Suppressor macrophage treated with lipopolysaccharide for 4 hours (primary cell): ENCODE measurements at regions not wholly inside any gene's neighbourhood (a gene's known extent, or its start where the extent isn't known, plus 50 kb on each side); places are given as distances from the start of the nearest gene placed in this dataset.
A peak's percentile ranks its signal among the peaks of the same experiment; 100 is the strongest.

Experiments
- DNase-seq: peaks from one replicate; pipeline ENCODE4 v3.0.0-alpha.2; 2020

GRCh38 chr17:77399319-77399957, 258.7 kb downstream of the SEC14L1 start:
- DNase-seq, result no peak

DNA sequence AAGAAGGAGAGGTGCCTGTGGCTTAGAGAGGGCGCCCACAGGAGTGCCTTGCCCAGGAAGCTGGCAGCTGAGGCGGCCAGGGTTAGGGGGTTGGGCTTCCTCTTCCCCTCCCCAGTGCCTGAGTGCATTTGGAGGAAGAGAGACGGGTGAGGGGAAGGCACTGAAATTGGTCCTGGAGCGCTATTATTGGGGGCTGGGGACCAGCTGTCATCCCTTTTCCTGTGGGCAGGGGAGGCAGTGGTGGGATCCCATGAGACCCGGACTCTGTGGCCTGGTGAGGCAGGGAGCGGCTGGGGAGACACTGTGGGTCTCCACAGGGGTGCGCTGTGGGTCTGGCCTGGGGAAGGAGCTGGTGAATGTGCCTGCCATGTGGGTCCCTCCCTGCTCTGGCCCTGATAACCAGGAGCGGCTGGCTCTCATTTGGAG, 259.7 kb downstream of the SEC14L1 start:
- peak; percentile 47 for DNase-seq

DNA sequence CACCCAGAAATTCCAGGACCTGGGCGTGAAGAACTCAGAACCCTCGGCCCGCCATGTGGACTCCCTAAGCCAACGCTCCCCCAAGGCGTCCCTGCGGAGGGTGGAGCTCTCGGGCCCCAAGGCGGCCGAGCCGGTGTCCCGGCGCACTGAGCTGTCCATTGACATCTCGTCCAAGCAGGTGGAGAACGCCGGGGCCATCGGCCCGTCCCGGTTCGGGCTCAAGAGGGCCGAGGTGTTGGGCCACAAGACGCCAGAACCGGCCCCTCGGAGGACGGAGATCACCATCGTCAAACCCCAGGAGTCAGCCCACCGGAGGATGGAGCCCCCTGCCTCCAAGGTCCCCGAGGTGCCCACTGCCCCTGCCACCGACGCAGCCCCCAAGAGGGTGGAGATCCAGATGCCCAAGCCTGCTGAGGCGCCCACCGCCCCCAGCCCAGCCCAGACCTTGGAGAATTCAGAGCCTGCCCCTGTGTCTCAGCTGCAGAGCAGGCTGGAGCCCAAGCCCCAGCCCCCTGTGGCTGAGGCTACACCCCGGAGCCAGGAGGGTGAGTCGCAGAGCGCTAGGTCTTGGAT, 261.5 kb downstream of the SEC14L1 start:
- no peak for DNase-seq

DNA sequence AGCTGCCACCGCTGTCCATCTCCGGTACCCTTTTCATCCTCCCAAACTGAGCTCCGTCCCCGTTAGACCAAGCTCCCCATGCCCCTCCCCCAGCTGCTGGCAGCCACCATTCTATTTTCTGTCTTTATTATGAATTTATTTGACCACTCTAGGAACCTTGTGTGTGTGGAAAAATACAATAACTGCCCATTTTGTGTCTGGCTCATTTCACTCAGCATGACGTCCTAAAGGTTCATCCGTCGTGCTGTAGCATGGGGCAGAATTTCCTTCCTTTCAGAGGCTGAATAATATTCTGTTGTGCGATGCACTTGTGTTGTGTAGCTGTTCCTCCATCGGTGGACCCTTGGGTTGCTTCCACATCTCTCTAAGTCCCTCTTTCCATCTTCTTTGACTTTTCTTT, 263.1 kb downstream of the SEC14L1 start:
- no peak for DNase-seq

- DNase-seq, result peak; percentile 86
Observed at GRCh38 chr17:77404812-77405581, 264.2 kb downstream of the SEC14L1 start.

DNA sequence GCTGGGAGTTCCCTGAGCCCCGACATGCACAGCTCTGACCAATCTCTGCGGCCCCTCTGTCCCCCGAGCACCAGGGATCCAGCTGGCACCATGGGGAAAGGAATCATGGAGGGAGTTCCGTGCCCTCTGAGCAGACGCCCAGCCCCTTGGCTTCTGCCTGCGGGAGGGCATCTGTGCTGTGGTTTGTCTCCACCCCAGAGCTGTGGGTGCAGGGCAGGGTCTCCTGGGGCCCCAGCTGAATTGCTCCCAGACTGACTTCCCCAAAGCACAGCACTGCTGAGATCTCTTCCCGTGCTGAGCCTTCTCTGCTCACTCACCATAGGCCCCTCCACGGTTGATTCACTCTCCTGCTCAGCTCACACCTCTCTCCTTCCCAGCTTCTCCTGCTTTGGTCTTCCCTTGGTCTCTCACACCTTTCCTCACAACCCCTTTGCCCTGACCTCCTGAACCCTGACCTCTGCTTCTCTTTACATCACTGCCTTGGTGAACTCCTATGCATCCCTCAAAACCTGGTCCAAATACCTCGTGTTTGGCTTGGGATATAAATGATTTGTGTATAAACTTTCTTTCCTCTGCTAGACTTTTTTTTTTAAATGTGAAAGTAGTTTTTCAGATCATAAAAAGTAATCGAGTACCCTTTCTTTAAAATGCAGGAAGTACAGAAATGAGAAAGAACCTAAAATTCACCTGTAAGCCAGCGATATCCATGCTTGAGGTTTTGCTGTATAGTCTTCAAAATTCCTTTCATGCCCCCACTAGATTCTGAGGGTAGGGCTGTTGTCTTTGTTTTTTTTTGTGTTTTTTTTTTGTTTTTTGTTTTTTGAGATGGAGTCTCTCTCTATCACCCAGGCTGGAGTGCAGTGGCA, 265.3 kb downstream of the SEC14L1 start:
- DNase-seq, result no peak

DNA sequence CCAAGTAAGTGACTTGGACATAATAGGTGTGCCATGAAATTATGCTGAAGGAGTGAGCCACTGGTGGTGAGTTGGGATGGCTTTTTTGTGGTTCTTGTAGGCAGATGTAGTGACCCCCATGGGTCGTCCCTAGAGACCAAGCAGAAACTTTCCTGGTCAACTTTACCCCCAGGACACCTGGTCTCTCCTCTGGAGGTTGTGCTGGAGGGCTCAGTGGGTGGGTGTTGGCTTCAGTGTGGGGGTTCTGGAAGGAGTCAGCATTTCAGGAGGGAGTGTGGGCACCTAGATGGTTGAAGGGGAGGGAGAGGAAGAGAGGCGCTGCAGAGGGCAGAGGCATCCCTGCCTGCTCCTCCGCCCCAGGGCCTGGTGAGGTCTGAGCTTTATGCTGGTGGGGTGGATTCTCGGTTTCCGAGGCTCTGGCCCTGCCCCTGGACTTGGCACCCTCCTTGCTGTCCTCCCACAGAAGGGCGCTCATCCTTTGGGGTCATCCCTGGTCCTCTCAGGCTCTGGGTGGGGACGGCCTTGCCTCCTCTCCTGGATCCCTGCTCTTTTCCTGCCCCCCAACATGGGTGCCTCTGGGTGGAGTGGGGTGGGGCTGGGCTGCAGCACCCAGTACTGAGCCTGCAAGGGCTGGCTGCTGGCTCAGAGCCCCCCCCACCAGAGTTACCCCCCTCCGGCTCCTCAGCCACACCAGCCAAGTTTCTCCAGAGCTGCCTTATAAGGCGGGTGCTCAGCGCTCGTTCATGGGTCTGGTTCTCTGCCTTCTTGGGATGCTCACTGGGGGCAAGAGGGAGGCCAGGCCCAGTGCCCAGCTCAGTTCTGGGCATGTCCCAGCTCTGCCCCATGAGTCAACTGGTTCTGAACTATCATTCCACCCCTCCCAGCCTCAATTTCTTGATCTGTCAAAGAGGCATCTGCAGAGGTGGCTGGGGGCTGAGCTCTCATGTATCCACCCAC, 266.8 kb downstream of the SEC14L1 start:
- no peak for DNase-seq

GRCh38 chr17:77408284-77408683, 267.5 kb downstream of the SEC14L1 start:
- no peak for DNase-seq

DNA sequence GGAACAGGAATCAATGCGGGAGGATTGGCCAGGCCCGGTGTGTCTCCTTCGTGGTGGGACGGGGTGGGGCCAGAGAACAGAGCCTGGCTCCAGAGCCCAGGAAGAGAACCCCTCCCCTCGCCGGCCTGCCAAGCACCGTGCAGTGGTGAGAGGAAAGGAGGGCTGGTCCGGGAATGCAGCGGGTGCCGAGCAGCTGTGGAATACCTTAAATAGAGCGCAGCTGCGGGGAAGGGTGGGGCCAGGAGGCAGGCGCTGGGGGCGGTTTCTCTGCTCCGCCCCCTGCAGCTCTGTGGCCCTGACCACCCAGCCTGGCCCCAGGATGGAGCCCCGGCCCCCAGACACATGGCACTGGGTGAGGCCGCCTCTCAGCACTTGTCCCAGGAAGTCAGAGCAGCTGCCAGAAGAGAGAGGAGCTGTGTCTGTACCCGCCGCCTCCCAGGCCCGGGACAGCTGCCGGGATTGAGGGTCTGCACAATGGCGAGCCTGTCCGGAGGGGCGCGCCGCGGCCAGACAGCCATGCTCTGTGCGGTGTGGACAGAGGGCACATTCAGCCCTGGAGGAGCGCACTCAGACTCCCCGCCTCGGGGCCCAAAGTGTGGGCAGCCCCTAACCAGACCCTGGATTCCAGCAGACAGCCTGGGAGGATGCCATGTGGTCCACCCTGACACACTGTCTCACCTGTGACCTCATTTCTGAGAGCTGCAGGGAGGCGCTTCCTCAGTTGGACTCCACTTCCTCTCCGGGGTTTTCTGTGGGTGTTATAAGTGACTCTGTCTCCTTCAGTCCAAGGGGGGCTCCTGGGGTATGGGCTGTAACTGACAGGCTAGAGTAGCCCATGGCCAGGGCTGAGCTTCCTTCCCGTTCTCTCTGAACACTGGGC, 268.8 kb downstream of the SEC14L1 start:
- DNase-seq, result no peak

DNA sequence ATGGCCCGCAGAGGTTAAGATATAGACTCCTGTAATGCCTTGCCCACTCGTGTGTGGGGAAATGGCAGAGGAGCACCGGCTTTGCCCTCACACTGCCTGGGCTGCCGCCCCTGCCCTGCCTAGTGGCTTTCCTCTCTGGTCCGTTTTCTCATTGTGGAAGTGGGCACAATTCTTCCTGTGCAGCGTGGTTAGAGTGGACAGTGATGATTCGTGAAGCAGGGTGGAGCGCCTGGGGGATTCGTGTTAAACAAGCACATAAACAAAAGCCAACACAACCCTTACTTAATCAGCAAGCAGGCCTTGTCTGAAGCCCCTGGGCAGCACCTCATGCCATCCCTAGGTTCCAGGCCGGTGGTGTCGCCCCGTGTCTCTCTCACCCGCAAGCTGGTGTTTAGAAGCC, 269.7 kb downstream of the SEC14L1 start:
- DNase-seq, result no peak

DNA sequence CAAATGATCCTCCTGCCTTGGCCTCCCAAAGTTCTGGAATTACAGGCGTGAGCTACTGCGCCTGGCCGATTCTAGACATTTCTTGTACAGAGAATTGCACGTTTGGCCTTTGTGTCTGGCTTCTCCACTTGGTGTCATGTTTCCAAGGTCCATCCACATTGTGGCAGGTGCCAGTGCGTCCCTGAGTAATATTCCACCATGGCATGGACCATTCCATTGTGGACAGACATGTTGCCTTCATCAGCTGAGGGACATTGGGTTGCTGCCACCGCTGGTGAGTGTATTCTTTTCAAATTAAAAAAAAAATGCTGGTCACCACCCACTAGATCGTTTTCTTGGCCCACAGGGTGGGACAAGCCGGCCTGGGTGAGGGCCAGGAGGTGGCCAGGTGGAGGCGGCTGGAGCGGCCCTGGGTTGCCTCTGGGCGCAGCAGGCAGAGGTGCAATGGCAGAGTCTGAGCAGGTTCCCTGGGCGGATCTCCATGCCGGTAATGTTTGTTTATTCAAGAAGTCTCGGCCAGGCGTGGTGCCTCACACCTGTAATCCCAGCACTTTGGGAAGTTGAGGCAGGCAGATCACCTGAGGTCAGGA, 274.1 kb downstream of the SEC14L1 start:
- no peak for DNase-seq

GRCh38 chr17:77416105-77416713, 275.4 kb downstream of the SEC14L1 start:
- no peak for DNase-seq

DNA sequence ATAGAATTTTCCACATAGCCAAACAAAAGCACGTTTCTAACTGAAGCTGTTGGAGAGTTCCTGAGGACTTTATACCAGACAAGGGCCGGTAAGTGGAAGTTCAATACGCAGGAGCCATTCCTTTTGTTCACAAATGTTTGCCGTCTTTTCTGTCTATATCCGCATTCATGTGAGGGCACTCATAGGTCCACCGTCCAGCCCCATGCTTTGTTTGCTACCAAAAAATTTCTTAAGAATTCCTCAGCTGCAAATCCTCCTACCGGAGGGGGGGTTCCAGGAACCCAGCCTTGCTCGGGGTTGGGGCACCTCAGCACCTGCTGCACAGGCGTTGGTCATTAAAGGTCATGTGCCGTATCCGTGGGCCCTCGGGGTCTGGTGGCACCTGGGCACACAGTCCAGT, 276.8 kb downstream of the SEC14L1 start:
- DNase-seq, result no peak

DNA sequence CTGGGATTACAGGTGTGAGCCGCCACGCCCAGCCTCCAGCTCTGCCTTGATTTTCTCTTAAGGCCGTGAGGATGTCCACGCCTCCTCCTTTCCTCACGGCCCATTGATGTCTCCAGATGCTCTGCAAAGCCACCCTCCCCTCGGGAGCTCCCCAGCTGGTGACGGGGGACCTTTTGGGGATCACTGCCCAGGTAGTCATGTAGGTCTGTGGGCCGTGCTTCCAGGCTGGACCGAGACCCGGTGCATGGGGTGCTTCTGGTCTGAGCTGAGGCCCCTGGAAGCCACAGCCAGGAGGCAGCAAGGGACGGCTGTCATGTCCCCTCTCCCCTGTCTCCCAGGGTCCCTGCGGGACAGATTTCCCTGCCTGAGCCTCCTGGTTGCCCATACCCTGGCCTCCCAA, 277.8 kb downstream of the SEC14L1 start:
- DNase-seq, result no peak

- no peak for DNase-seq
Observed at GRCh38 chr17:77419095-77419494, 278.3 kb downstream of the SEC14L1 start.

- no peak for DNase-seq
Observed at GRCh38 chr17:77419547-77420094, 278.9 kb downstream of the SEC14L1 start.

GRCh38 chr17:77420095-77420803, 279.5 kb downstream of the SEC14L1 start:
- no peak for DNase-seq

DNA sequence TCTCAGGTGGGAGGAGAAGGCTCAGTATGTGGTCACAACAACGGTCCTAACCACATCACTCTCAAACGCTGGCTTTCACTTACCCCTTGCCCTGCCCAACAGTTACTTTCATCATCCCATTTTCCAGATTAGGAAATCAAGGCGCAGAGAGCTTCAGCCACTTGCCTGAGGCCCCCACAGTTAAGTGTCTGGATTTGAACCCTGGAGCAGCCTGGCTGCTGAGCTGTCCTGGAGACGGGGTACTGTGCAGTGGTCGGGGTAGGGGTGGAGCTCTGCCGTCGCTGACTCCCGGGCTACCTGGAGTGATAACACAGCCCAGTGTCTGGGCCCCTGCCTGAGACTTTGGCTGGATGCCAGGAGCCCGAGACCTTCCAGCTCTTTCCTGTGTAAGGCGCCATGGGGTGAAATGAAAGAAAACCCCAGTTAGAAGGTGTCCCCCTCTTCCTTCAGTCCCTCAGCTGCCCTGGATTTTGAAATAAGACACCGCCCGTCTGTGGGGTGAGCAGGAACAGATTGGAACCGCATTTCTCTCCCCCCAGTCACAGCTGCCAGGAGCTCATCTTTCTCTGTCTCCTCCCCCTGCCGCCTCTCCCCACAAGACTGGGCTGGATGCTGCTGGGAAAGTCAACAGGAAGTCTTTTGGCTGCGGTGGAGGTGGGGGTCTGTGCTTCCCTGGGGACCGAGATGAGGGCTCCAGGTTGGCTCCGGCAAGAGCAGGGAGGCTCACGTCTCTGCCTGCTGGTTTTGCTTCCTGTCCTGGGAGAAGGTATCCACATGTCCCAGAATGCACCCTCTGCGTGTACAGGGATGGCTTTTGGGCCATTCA, 280.2 kb downstream of the SEC14L1 start:
- no peak for DNase-seq
